ENCODE measurements at regions not wholly inside any gene's neighbourhood (a gene's known extent, or its start where the extent isn't known, plus 50 kb on each side); places are given as distances from the start of the nearest gene placed in this dataset.

DNA sequence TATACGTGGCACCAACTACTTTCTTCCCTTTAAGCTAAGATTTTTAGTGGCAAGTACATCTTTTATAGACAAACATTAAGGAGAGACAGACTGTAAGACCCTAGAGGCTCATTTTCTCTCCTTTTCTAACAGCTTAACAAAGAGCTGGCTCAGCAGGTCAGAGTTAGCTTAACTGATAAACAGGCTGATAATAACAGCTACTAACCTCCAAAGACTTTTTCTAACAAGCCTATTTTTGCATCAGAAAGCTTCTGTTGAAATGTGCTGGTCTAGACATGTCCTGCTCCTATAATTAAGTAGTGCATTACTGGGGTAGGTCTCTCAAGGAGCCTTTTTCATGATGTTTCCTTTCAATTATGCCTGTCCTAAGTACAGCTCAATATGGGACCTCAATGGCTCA lies 238.2 kb upstream of the FAM3C start:
- TF ChIP-seq POLR2A (IDR thresholded peaks at IDR 0.05), result no peak
- TF ChIP-seq, protein P1, sequence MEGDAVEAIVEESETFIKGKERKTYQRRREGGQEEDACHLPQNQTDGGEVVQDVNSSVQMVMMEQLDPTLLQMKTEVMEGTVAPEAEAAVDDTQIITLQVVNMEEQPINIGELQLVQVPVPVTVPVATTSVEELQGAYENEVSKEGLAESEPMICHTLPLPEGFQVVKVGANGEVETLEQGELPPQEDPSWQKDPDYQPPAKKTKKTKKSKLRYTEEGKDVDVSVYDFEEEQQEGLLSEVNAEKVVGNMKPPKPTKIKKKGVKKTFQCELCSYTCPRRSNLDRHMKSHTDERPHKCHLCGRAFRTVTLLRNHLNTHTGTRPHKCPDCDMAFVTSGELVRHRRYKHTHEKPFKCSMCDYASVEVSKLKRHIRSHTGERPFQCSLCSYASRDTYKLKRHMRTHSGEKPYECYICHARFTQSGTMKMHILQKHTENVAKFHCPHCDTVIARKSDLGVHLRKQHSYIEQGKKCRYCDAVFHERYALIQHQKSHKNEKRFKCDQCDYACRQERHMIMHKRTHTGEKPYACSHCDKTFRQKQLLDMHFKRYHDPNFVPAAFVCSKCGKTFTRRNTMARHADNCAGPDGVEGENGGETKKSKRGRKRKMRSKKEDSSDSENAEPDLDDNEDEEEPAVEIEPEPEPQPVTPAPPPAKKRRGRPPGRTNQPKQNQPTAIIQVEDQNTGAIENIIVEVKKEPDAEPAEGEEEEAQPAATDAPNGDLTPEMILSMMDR (IDR thresholded peaks at IDR 0.05), result no peak

All from stomach (tissue), 4 donors.